WTC11 (cell line): ENCODE measurements at regions not wholly inside any gene's neighbourhood (a gene's known extent, or its start where the extent isn't known, plus 50 kb on each side); places are given as distances from the start of the nearest gene placed in this dataset.

Experiments
- ATAC-seq: fragments of 200-7000 bp; cut with Tn5 transposase; 2 replicates; pipeline ENCODE4 v1.10.0; 2021; ENCODE audit warnings: mild to moderate bottlenecking, moderate library complexity
- CTCF ChIA-PET: fragments of 300-600 bp; sonication (Branson Sonifier 250); formaldehyde crosslinking; loops from one replicate; lab custom pipeline; 2021; ENCODE audit warnings: antibody characterized with exemption; lab: Charles Lee
- POLR2A ChIA-PET: fragments of 350-600 bp; sonication (Branson Sonifier 250); formaldehyde crosslinking; loops from one replicate; lab custom pipeline; 2021; ENCODE audit warnings: antibody characterized with exemption; lab: Charles Lee
- DNase-seq: peaks from one replicate; pipeline ENCODE4 v3.0.0; 2021; ENCODE audit warnings: low spot score
- H3K27ac Mint-ChIP-seq: 2 replicates; pipeline ENCODE4 v1.8.0; 2021; ENCODE audit warnings: mixed read lengths
- H3K27me3 Mint-ChIP-seq: 2 replicates; pipeline ENCODE4 v1.8.0; 2021; ENCODE audit warnings: low read depth, mild to moderate bottlenecking, moderate library complexity, mixed read lengths
- H3K36me3 Mint-ChIP-seq: 2 replicates; pipeline ENCODE4 v1.8.0; 2021; ENCODE audit warnings: mixed read lengths
- H3K4me1 Mint-ChIP-seq: 2 replicates; pipeline ENCODE4 v1.8.0; 2022; ENCODE audit warnings: mixed read lengths
- H3K4me3 Mint-ChIP-seq: 2 replicates; pipeline ENCODE4 v1.8.0; 2021; ENCODE audit warnings: mild to moderate bottlenecking, moderate library complexity, mixed read lengths
- H3K9me3 Mint-ChIP-seq: 2 replicates; pipeline ENCODE4 v1.8.0; 2021; ENCODE audit warnings: mixed read lengths
- AR ChIP-seq: fragments of 250-450 bp; sonication (Bioruptor Pico); IDR thresholded peaks from 2 replicates; pipeline ENCODE4 v1.9.0; 2021; ENCODE audit warnings: mild to moderate bottlenecking
- ATF2 ChIP-seq: sonication (generic); formaldehyde crosslinking; IDR thresholded peaks from 2 replicates; pipeline ENCODE4 v1.8.1; 2022; ENCODE audit warnings: low read depth, missing genetic modification reagents, borderline replicate concordance
- ATF6 ChIP-seq: sonication (generic); formaldehyde crosslinking; IDR thresholded peaks from 2 replicates; pipeline ENCODE4 v1.8.1; 2023; ENCODE audit warnings: mild to moderate bottlenecking, missing genetic modification reagents
- CDX4 ChIP-seq: fragments of 250-450 bp; sonication (Bioruptor Pico); IDR thresholded peaks from 2 replicates; pipeline ENCODE4 v1.9.0; 2021; ENCODE audit warnings: moderate library complexity, mild to moderate bottlenecking, inconsistent platforms, borderline replicate concordance
- CTCF ChIP-seq: fragments of 200-600 bp; IDR thresholded peaks from 2 replicates; pipeline ENCODE4 v1.8.0; 2022; ENCODE audit warnings: antibody characterized with exemption
- ELF4 ChIP-seq: sonication (generic); formaldehyde crosslinking; IDR thresholded peaks from 2 replicates; pipeline ENCODE4 v1.8.1; 2022; ENCODE audit warnings: low read depth, mild to moderate bottlenecking, moderate library complexity, missing genetic modification reagents
- EMX1 ChIP-seq: fragments of 250-450 bp; sonication (Bioruptor Pico); IDR thresholded peaks from 2 replicates; pipeline ENCODE4 v1.8.0; 2021; ENCODE audit warnings: mild to moderate bottlenecking
- ERG ChIP-seq: fragments of 250-450 bp; sonication (Bioruptor Pico); IDR thresholded peaks from 2 replicates; pipeline ENCODE4 v1.8.0; 2021; ENCODE audit warnings: mild to moderate bottlenecking
- FOXK1 ChIP-seq: sonication (generic); formaldehyde crosslinking; IDR thresholded peaks from 2 replicates; pipeline ENCODE4 v1.8.0; 2022; ENCODE audit warnings: mild to moderate bottlenecking, moderate library complexity, missing genetic modification reagents
- JAZF1 ChIP-seq: fragments of 250-450 bp; sonication (Bioruptor Pico); IDR thresholded peaks from 2 replicates; pipeline ENCODE4 v1.9.0; 2021; ENCODE audit warnings: moderate library complexity, mild to moderate bottlenecking, inconsistent platforms
- JUN ChIP-seq: sonication (generic); formaldehyde crosslinking; IDR thresholded peaks from 2 replicates; pipeline ENCODE4 v1.8.0; 2023; ENCODE audit warnings: mild to moderate bottlenecking, missing genetic modification reagents
- KAT7 ChIP-seq: sonication (generic); formaldehyde crosslinking; IDR thresholded peaks from 2 replicates; pipeline ENCODE4 v1.8.1; 2023; ENCODE audit warnings: missing genetic modification reagents, mild to moderate bottlenecking, borderline replicate concordance
- MXD4 ChIP-seq: fragments of 250-450 bp; sonication (Bioruptor Pico); IDR thresholded peaks from 2 replicates; pipeline ENCODE4 v1.8.0; 2021; ENCODE audit warnings: mild to moderate bottlenecking, moderate library complexity, borderline replicate concordance
- MYBL2 ChIP-seq: sonication (generic); formaldehyde crosslinking; IDR thresholded peaks from 2 replicates; pipeline ENCODE4 v1.8.1; 2023; ENCODE audit warnings: mild to moderate bottlenecking, moderate library complexity, missing genetic modification reagents
- OVOL2 ChIP-seq: fragments of 250-450 bp; sonication (Bioruptor Pico); IDR thresholded peaks from 2 replicates; pipeline ENCODE4 v1.9.0; 2021; ENCODE audit warnings: mild to moderate bottlenecking, borderline replicate concordance
- PRDM15 ChIP-seq: sonication (generic); formaldehyde crosslinking; IDR thresholded peaks from 2 replicates; pipeline ENCODE4 v1.8.0; 2022; ENCODE audit warnings: missing genetic modification reagents
- RELA ChIP-seq: sonication (generic); formaldehyde crosslinking; IDR thresholded peaks from 2 replicates; pipeline ENCODE4 v1.8.1; 2022; ENCODE audit warnings: missing genetic modification reagents, mild to moderate bottlenecking, borderline replicate concordance
- SMAD3 ChIP-seq: sonication (generic); formaldehyde crosslinking; IDR thresholded peaks from 2 replicates; pipeline ENCODE4 v1.8.0; 2022; ENCODE audit warnings: missing genetic modification reagents, mild to moderate bottlenecking, borderline replicate concordance
- ZNF138 ChIP-seq: sonication (generic); formaldehyde crosslinking; conservative IDR thresholded peaks from 2 replicates; pipeline ENCODE4 v1.8.1; 2022; ENCODE audit warnings: mild to moderate bottlenecking, moderate library complexity, missing genetic modification reagents

GRCh38 chr9:103625161-103625804 lies 468.8 kb upstream of the SMC2 start:
- TF ChIP-seq JUN (CRISPR knock-in tag) (no peak), EMX1 (CRISPR knock-in tag) (no peak), ELF4 (no peak), FOXK1 (CRISPR knock-in tag) (no peak), SMAD3 (CRISPR knock-in tag) (no peak), OVOL2 (CRISPR knock-in tag) (no peak), CDX4 (CRISPR knock-in tag) (no peak), ATF2 (CRISPR knock-in tag) (no peak), KAT7 (CRISPR knock-in tag) (no peak), ZNF138 (CRISPR knock-in tag) (no peak), CTCF (no peak), PRDM15 (CRISPR knock-in tag) (no peak), JAZF1 (CRISPR knock-in tag) (no peak)
- TF ChIP-seq, all 79 proteins: peak for 0
- Mint-ChIP-seq H3K4me3 (no peak overlapping the region), H3K36me3 (no peaks in the 10 kb centered on the region), H3K27ac (no peak overlapping the region), H3K9me3 (peaks cover 19% of the 10 kb centered on the region; the same call in 1 of the 2 replicates), H3K27me3 (no peaks in the 10 kb centered on the region), H3K4me1 (no peaks in the 10 kb centered on the region)
- ChIA-PET POLR2A (interaction anchor here (0.6 kb wide), 1 partner anchor 38 kb away, joined by 3 read pairs; no protein-coding TSS in a partner anchor), CTCF (no interaction called here)
- no peak for DNase-seq
- no peak for ATAC-seq

- peaks cover 4% of the 10 kb centered on the region; the same call in 1 of the 2 replicates for H3K9me3 Mint-ChIP-seq
- TF ChIP-seq MYBL2 (CRISPR knock-in tag): no peak
- no peak for TF ChIP-seq JUN (CRISPR knock-in tag)
- no peak for TF ChIP-seq AR
- no peak for TF ChIP-seq RELA (CRISPR knock-in tag)
- TF ChIP-seq MXD4 (CRISPR knock-in tag): no peak
- TF ChIP-seq ATF6 (CRISPR knock-in tag): no peak
- TF ChIP-seq ERG: no peak
- H3K27ac Mint-ChIP-seq: no peak overlapping the region
- H3K4me1 Mint-ChIP-seq: no peaks in the 10 kb centered on the region
- ATAC-seq (no peak), DNase-seq (no peak)
- CTCF ChIA-PET: no interaction called here
- POLR2A ChIA-PET: no interaction called here
- H3K4me3 Mint-ChIP-seq: no peak overlapping the region
- no peaks in the 10 kb centered on the region for H3K36me3 Mint-ChIP-seq
- H3K27me3 Mint-ChIP-seq: no peaks in the 10 kb centered on the region; the same call in 1 of the 2 replicates
Measured at GRCh38 chr9:103627731-103628130, 466.4 kb upstream of the SMC2 start.
